ENCODE measurements at regions not wholly inside any gene's neighbourhood (a gene's known extent, or its start where the extent isn't known, plus 50 kb on each side); places are given as distances from the start of the nearest gene placed in this dataset.
A peak's percentile ranks its signal among the peaks of the same experiment; 100 is the strongest.

DNA sequence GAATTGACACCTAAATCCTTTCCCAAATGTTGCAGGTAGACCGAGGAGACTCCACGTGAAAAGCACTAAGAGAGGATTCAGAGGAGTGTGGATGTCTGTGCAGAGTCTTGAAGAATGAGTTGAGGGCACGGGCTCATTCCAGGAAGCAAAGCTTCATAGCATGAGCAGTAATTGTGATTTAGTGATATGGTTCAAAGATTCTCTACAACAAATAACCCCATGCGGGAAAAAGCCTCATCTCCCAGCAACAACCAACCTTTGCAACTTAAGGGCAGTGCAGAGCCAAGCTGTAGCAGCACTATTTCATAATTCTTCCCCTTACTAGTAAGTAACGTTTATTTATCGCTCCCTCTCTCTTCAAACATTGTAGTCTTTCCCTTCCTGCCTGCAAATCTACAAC is 87.5 kb upstream of the CLMP start:
- H3K4me3 ChIP-seq (ENCODE audit: low read depth, low read length), result no peak overlapping the region
- no peak for DNase-seq (ENCODE audit: low read depth)
- TF ChIP-seq, protein P1, sequence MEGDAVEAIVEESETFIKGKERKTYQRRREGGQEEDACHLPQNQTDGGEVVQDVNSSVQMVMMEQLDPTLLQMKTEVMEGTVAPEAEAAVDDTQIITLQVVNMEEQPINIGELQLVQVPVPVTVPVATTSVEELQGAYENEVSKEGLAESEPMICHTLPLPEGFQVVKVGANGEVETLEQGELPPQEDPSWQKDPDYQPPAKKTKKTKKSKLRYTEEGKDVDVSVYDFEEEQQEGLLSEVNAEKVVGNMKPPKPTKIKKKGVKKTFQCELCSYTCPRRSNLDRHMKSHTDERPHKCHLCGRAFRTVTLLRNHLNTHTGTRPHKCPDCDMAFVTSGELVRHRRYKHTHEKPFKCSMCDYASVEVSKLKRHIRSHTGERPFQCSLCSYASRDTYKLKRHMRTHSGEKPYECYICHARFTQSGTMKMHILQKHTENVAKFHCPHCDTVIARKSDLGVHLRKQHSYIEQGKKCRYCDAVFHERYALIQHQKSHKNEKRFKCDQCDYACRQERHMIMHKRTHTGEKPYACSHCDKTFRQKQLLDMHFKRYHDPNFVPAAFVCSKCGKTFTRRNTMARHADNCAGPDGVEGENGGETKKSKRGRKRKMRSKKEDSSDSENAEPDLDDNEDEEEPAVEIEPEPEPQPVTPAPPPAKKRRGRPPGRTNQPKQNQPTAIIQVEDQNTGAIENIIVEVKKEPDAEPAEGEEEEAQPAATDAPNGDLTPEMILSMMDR (IDR thresholded peaks at IDR 0.05; ENCODE audit: low read depth, low read length, missing control alignments), result no peak

DNA sequence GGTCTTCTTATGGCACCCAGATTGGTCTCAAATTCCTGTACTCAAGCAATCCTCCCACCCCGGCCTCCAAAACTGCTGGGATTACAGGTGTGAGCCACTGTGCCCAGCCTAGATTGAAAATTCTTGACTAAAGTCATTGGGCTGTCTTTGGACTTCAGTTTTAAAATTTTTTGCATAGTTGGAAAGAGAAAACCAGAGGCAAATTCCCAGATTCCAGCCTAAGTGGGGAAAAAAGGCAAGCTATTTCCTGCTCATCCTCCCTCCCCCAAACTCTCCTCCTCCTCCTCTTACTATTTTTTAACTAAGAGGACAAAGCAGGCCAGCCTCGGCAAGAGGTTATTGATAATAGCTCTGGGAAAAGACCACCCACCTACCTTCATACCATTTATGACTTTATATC is 78.6 kb upstream of the CLMP start:
- TF ChIP-seq, protein P1 (IDR thresholded peaks at IDR 0.05; ENCODE audit: low read depth, low read length, missing control alignments), result no peak
- no peak overlapping the region for H3K4me3 ChIP-seq (ENCODE audit: low read depth, low read length)

DNA sequence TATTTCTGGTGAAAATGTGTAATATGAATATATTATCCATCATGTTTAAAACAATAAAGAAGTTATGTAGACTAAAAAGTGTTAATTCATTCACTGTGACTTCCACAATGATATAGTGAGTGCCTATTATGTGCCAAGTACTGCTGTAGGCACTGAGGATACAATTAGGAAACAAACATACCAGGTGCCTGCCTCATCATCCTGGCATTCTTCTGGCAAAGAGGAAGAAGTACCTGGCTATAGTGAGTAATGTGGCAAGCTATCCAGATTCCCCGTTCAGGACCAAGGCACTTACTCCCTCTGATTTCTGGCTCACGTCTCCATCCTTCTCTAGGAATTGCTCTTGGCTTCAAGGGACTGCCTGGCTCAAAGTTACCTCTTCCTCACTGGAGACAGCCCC is 77.5 kb upstream of the CLMP start:
- no peak overlapping the region for H3K4me3 ChIP-seq (ENCODE audit: low read depth, low read length)
- TF ChIP-seq, protein P1 (IDR thresholded peaks at IDR 0.05; ENCODE audit: low read depth, low read length, missing control alignments), result no peak
- no peak for DNase-seq (ENCODE audit: low read depth)

More for the DNA sequence above, 78.6 kb upstream of the CLMP start:
- no peak for DNase-seq (ENCODE audit: low read depth)

DNA sequence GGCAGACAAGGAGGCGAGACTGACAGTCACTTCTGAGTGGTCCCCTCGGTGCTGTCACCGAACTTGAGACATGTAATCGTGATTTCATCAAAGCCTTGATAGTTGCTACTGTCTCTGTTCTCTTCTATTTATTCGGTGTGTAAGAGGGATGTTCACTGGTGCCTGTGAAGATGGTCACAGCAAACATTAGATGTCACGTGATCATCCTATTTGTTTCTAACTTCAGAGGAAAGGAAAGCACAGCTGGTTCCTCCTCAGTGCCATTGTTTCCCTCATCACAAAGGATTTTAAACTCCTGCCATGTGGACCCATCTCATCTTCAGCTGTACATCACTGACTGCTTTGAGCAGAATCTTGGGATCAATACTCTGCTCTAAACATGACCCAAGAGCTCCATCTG is 73.1 kb upstream of the CLMP start:
- TF ChIP-seq, protein P1 (IDR thresholded peaks at IDR 0.05; ENCODE audit: low read depth, low read length, missing control alignments), result no peak
- DNase-seq (ENCODE audit: low read depth), result no peak
- no peak overlapping the region for H3K4me3 ChIP-seq (ENCODE audit: low read depth, low read length)

DNA sequence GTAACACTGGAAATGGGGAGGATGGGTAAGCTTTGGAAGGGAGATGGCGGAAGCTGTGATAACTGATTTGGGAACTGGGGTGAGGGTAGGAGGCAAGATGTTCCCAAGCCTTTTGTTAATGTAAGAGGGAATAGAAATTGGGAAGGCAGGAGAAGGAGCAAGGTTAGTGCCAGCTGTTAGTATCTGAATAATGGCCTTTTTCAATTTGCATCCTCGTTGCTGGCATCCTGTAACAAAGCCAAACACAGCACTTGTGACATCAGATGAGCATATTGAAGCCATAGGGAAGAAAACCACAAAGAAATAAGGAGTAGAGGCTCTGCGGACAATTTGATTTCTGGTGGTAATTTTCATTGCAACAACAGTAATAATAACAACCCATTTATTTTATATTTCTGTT is 70.9 kb upstream of the CLMP start:
- H3K4me3 ChIP-seq (ENCODE audit: low read depth, low read length), result no peak overlapping the region
- DNase-seq (ENCODE audit: low read depth), result no peak
- TF ChIP-seq, protein P1 (IDR thresholded peaks at IDR 0.05; ENCODE audit: low read depth, low read length, missing control alignments), result no peak

DNA sequence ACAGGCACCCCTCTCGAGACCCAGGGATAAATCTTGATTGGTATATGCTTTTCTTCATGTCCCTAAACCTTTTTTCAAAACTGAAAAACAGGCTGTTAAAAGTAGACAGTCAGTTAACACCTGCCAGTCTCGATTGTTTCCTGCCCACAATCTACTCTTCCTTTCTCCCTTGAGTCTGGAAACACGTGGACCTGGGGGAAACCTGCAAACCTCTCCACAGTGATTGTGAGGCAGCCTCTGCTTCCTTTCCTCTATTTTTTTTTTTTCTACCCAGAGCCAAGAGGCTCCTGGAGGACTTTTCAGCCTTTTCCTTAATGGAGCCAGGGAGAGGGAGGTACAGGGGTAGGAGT is 69.4 kb upstream of the CLMP start:
- TF ChIP-seq, protein P1 (IDR thresholded peaks at IDR 0.05; ENCODE audit: low read depth, low read length, missing control alignments), result no peak
- H3K4me3 ChIP-seq (ENCODE audit: low read depth, low read length), result no peak overlapping the region
- DNase-seq (ENCODE audit: low read depth), result no peak

DNA sequence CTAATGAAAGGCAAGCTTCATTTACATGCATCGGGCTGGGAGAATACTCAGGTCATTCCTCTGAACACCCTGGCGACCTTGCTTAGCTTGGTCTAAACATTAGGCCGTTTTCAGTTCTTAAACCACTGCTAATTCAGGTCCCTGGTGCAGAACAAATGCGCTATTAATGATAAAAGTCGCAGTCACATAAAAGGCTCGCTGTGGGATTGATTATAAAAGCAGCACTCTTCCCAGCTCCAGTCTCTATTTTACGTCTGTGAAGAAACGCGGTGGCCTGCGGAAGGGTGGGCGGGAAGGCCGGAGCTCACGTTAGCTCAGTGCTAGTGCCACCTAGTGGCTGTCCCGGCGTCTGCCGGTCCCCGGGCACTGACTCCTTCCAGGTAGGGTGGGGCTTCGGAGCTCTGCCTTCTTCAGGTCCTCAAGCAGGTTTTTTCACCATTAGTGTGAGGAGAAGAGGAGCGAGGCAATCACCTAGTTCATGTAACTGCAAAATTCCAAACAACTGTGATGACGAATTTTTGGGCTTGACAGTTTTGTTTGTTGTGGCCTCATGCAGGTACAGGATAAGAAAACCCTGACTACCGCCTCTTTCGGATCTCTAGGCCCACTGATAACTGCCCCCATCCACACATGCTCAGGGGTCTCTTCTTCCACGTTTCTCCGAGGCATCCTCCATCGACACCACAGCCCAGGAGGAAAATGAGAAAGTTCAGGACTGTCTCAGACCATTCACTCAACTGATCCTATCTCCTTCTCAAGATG is 66.5 kb upstream of the CLMP start:
- H3K4me3 ChIP-seq (ENCODE audit: low read depth, low read length), result no peak overlapping the region
- peak; percentile 52 for DNase-seq (ENCODE audit: low read depth)
- TF ChIP-seq, protein P1 (IDR thresholded peaks at IDR 0.05; ENCODE audit: low read depth, low read length, missing control alignments), result peak; percentile 91
